Kidney tubule cell (primary cell): ENCODE measurements at regions not wholly inside any gene's neighbourhood (a gene's known extent, or its start where the extent isn't known, plus 50 kb on each side); places are given as distances from the start of the nearest gene placed in this dataset.

Experiments used
- DNase-seq: peaks from one replicate; pipeline ENCODE4 v3.0.0-alpha.2; 2018; ENCODE audit warnings: low spot score

GRCh38 chr18:39870591-39870990 is 2084.4 kb upstream of the PIK3C3 start:
- DNase-seq = peak; percentile 62

GRCh38 chr18:39863916-39864315 is 2091.1 kb upstream of the PIK3C3 start:
- no peak for DNase-seq

GRCh38 chr18:39862341-39862740 is 2092.7 kb upstream of the PIK3C3 start:
- DNase-seq = no peak

- no peak for DNase-seq
Measured at GRCh38 chr18:39854291-39854690, 2100.7 kb upstream of the PIK3C3 start.

- DNase-seq = no peak
Measured at GRCh38 chr18:39846265-39846664, 2108.8 kb upstream of the PIK3C3 start.

- no peak for DNase-seq
Measured at GRCh38 chr18:39845631-39846030, 2109.4 kb upstream of the PIK3C3 start.

- DNase-seq = no peak
Measured at GRCh38 chr18:39845106-39845505, 2109.9 kb upstream of the PIK3C3 start.

GRCh38 chr18:39843546-39843945 is 2111.5 kb upstream of the PIK3C3 start:
- no peak for DNase-seq

GRCh38 chr18:39842366-39842914 is 2112.6 kb upstream of the PIK3C3 start:
- no peak for DNase-seq

GRCh38 chr18:39841482-39842365 is 2113.3 kb upstream of the PIK3C3 start:
- peak; percentile 77 for DNase-seq

GRCh38 chr18:39840856-39841481 is 2114.1 kb upstream of the PIK3C3 start:
- peak; percentile 64 for DNase-seq

GRCh38 chr18:39840406-39840805 is 2114.6 kb upstream of the PIK3C3 start:
- DNase-seq = no peak

GRCh38 chr18:39839782-39840181 is 2115.3 kb upstream of the PIK3C3 start:
- DNase-seq = peak; percentile 50

- DNase-seq = peak; percentile 49
Measured at GRCh38 chr18:39838831-39839230, 2116.2 kb upstream of the PIK3C3 start.

GRCh38 chr18:39835303-39836030 is 2119.6 kb upstream of the PIK3C3 start:
- DNase-seq = no peak

- DNase-seq = no peak
Measured at GRCh38 chr18:39834636-39835035, 2120.4 kb upstream of the PIK3C3 start.

GRCh38 chr18:39825485-39826150 is 2129.4 kb upstream of the PIK3C3 start:
- DNase-seq = peak; percentile 19

- peak; percentile 51 for DNase-seq
Measured at GRCh38 chr18:39806525-39806924, 2148.5 kb upstream of the PIK3C3 start.

GRCh38 chr18:39805218-39805617 is 2149.8 kb upstream of the PIK3C3 start:
- DNase-seq = no peak

- no peak for DNase-seq
Measured at GRCh38 chr18:39802648-39803229, 2152.3 kb upstream of the PIK3C3 start.

GRCh38 chr18:39801848-39802247 is 2153.2 kb upstream of the PIK3C3 start:
- no peak for DNase-seq

- DNase-seq = no peak
Measured at GRCh38 chr18:39801010-39801409, 2154.0 kb upstream of the PIK3C3 start.
